ENCODE measurements at regions not wholly inside any gene's neighbourhood (a gene's known extent, or its start where the extent isn't known, plus 50 kb on each side); places are given as distances from the start of the nearest gene placed in this dataset.

- WGBS, 2 donors: 96 to 100% methylated on average over 2 of the region's 2 CpGs
- intact Hi-C loops (cut with DNase I): no loop called here
- H3K4me3 ChIP-seq (ENCODE audit: low read length in 2 of 2): no peak overlapping the region
- H3K9me3 ChIP-seq (ENCODE audit: control insufficient read depth, low read length): no peaks in the 10 kb centered on the region
- H3K27me3 ChIP-seq (ENCODE audit: control insufficient read depth in 1 of 2, insufficient read depth in 2 of 2, low read length in 1 of 2): no peaks in the 10 kb centered on the region
- ATAC-seq (ENCODE audit: low FRiP score) (no peak), DNase-seq (no peak)
- no peaks in the 10 kb centered on the region for H3K36me3 ChIP-seq (ENCODE audit: control insufficient read depth in 1 of 2, insufficient read depth in 2 of 2, low read length in 1 of 2)
- no peaks in the 10 kb centered on the region for H3K4me1 ChIP-seq (ENCODE audit: control insufficient read depth in 1 of 2, insufficient read depth in 2 of 2, low read length in 2 of 2)
- no peak overlapping the region for H3K27ac ChIP-seq (ENCODE audit: low read depth in 1 of 2, low read length in 2 of 2)
Observed at GRCh38 chr4:81712714-81713113, 241.0 kb upstream of the RASGEF1B start.

GRCh38 chr4:81704461-81704860, 232.8 kb upstream of the RASGEF1B start:
- 3 to 6% methylated on average over 2 of the region's 2 CpGs for WGBS, 2 donors
- Histone ChIP-seq H3K27ac (ENCODE audit: low read depth in 1 of 2, low read length in 2 of 2) (no peak overlapping the region), H3K4me1 (ENCODE audit: control insufficient read depth in 1 of 2, insufficient read depth in 2 of 2, low read length in 2 of 2) (peaks cover 2% of the 10 kb centered on the region in 2 donors), H3K36me3 (ENCODE audit: control insufficient read depth in 1 of 2, insufficient read depth in 2 of 2, low read length in 1 of 2) (no peaks in the 10 kb centered on the region), H3K27me3 (ENCODE audit: control insufficient read depth in 1 of 2, insufficient read depth in 2 of 2, low read length in 1 of 2) (no peaks in the 10 kb centered on the region), H3K4me3 (ENCODE audit: low read length in 2 of 2) (no peak overlapping the region), H3K9me3 (ENCODE audit: control insufficient read depth, low read length) (no peaks in the 10 kb centered on the region)
- DNase-seq (no peak), ATAC-seq (ENCODE audit: low FRiP score) (no peak)
- intact Hi-C loops (cut with DNase I): no loop called here

- intact Hi-C loops (cut with DNase I): no loop called here
- Histone ChIP-seq H3K9me3 (ENCODE audit: control insufficient read depth, low read length) (no peaks in the 10 kb centered on the region), H3K27ac (ENCODE audit: low read depth in 1 of 2, low read length in 2 of 2) (no peak overlapping the region), H3K4me1 (ENCODE audit: control insufficient read depth in 1 of 2, insufficient read depth in 2 of 2, low read length in 2 of 2) (peaks cover 2% of the 10 kb centered on the region in 2 donors), H3K27me3 (ENCODE audit: control insufficient read depth in 1 of 2, insufficient read depth in 2 of 2, low read length in 1 of 2) (no peaks in the 10 kb centered on the region), H3K4me3 (ENCODE audit: low read length in 2 of 2) (no peak overlapping the region), H3K36me3 (ENCODE audit: control insufficient read depth in 1 of 2, insufficient read depth in 2 of 2, low read length in 1 of 2) (no peaks in the 10 kb centered on the region)
- 81 to 87% methylated on average over 4 of the region's 4 CpGs for WGBS, 2 donors
- no peak for DNase-seq
- no peak for ATAC-seq (ENCODE audit: low FRiP score)
Observed at GRCh38 chr4:81700189-81700588, 228.5 kb upstream of the RASGEF1B start.

- no peaks in the 10 kb centered on the region for H3K36me3 ChIP-seq (ENCODE audit: control insufficient read depth in 1 of 2, insufficient read depth in 2 of 2, low read length in 1 of 2)
- H3K27ac ChIP-seq (ENCODE audit: low read depth in 1 of 2, low read length in 2 of 2): no peak overlapping the region
- no peaks in the 10 kb centered on the region for H3K27me3 ChIP-seq (ENCODE audit: control insufficient read depth in 1 of 2, insufficient read depth in 2 of 2, low read length in 1 of 2)
- 88% methylated on average over 6 of the region's 6 CpGs for WGBS, 2 donors
- no peak overlapping the region for H3K4me3 ChIP-seq (ENCODE audit: low read length in 2 of 2)
- peaks cover 0 to 2% of the 10 kb centered on the region in 2 donors for H3K4me1 ChIP-seq (ENCODE audit: control insufficient read depth in 1 of 2, insufficient read depth in 2 of 2, low read length in 2 of 2)
- ATAC-seq (ENCODE audit: low FRiP score): no peak
- intact Hi-C loops (cut with DNase I): no loop called here
- H3K9me3 ChIP-seq (ENCODE audit: control insufficient read depth, low read length): no peaks in the 10 kb centered on the region
- DNase-seq: no peak
Observed at GRCh38 chr4:81698538-81699296, 227.0 kb upstream of the RASGEF1B start.

- Histone ChIP-seq H3K27me3 (ENCODE audit: control insufficient read depth in 1 of 2, insufficient read depth in 2 of 2, low read length in 1 of 2) (no peaks in the 10 kb centered on the region), H3K9me3 (ENCODE audit: control insufficient read depth, low read length) (no peaks in the 10 kb centered on the region), H3K4me3 (ENCODE audit: low read length in 2 of 2) (no peak overlapping the region), H3K36me3 (ENCODE audit: control insufficient read depth in 1 of 2, insufficient read depth in 2 of 2, low read length in 1 of 2) (no peaks in the 10 kb centered on the region), H3K4me1 (ENCODE audit: control insufficient read depth in 1 of 2, insufficient read depth in 2 of 2, low read length in 2 of 2) (no peaks in the 10 kb centered on the region), H3K27ac (ENCODE audit: low read depth in 1 of 2, low read length in 2 of 2) (no peak overlapping the region)
- intact Hi-C loops (cut with DNase I): no loop called here
- 75 to 83% methylated on average over 5 of the region's 5 CpGs for WGBS, 2 donors
- ATAC-seq (ENCODE audit: low FRiP score): no peak
- no peak for DNase-seq
Observed at GRCh38 chr4:81694176-81694913, 222.6 kb upstream of the RASGEF1B start.

- Histone ChIP-seq H3K36me3 (ENCODE audit: control insufficient read depth in 1 of 2, insufficient read depth in 2 of 2, low read length in 1 of 2) (no peaks in the 10 kb centered on the region), H3K4me3 (ENCODE audit: low read length in 2 of 2) (no peak overlapping the region), H3K27ac (ENCODE audit: low read depth in 1 of 2, low read length in 2 of 2) (no peak overlapping the region), H3K9me3 (ENCODE audit: control insufficient read depth, low read length) (no peaks in the 10 kb centered on the region), H3K27me3 (ENCODE audit: control insufficient read depth in 1 of 2, insufficient read depth in 2 of 2, low read length in 1 of 2) (no peaks in the 10 kb centered on the region), H3K4me1 (ENCODE audit: control insufficient read depth in 1 of 2, insufficient read depth in 2 of 2, low read length in 2 of 2) (no peaks in the 10 kb centered on the region)
- intact Hi-C loops (cut with DNase I): no loop called here
- ATAC-seq (ENCODE audit: low FRiP score) (no peak), DNase-seq (no peak)
- WGBS, 2 donors: 90 to 93% methylated on average over 2 of the region's 2 CpGs
Observed at GRCh38 chr4:81690871-81691270, 219.2 kb upstream of the RASGEF1B start.

GRCh38 chr4:81688085-81688484, 216.4 kb upstream of the RASGEF1B start:
- Histone ChIP-seq H3K36me3 (ENCODE audit: control insufficient read depth in 1 of 2, insufficient read depth in 2 of 2, low read length in 1 of 2) (no peaks in the 10 kb centered on the region), H3K27ac (ENCODE audit: low read depth in 1 of 2, low read length in 2 of 2) (no peak overlapping the region), H3K4me1 (ENCODE audit: control insufficient read depth in 1 of 2, insufficient read depth in 2 of 2, low read length in 2 of 2) (peaks cover 0 to 2% of the 10 kb centered on the region in 2 donors), H3K9me3 (ENCODE audit: control insufficient read depth, low read length) (no peaks in the 10 kb centered on the region), H3K27me3 (ENCODE audit: control insufficient read depth in 1 of 2, insufficient read depth in 2 of 2, low read length in 1 of 2) (no peaks in the 10 kb centered on the region), H3K4me3 (ENCODE audit: low read length in 2 of 2) (no peak overlapping the region)
- DNase-seq (no peak), ATAC-seq (ENCODE audit: low FRiP score) (no peak)
- intact Hi-C loops (cut with DNase I): no loop called here
- 73 to 80% methylated on average over 4 of the region's 4 CpGs for WGBS, 2 donors

GRCh38 chr4:81687471-81687870, 215.8 kb upstream of the RASGEF1B start:
- Histone ChIP-seq H3K27ac (ENCODE audit: low read depth in 1 of 2, low read length in 2 of 2) (no peak overlapping the region), H3K36me3 (ENCODE audit: control insufficient read depth in 1 of 2, insufficient read depth in 2 of 2, low read length in 1 of 2) (no peaks in the 10 kb centered on the region), H3K4me1 (ENCODE audit: control insufficient read depth in 1 of 2, insufficient read depth in 2 of 2, low read length in 2 of 2) (peaks cover 0 to 2% of the 10 kb centered on the region in 2 donors), H3K27me3 (ENCODE audit: control insufficient read depth in 1 of 2, insufficient read depth in 2 of 2, low read length in 1 of 2) (no peaks in the 10 kb centered on the region), H3K9me3 (ENCODE audit: control insufficient read depth, low read length) (no peaks in the 10 kb centered on the region), H3K4me3 (ENCODE audit: low read length in 2 of 2) (no peak overlapping the region)
- 97 to 100% methylated on average over 1 of the region's 1 CpG for WGBS, 2 donors
- DNase-seq (no peak), ATAC-seq (ENCODE audit: low FRiP score) (no peak)
- intact Hi-C loops (cut with DNase I): no loop called here

- ATAC-seq (ENCODE audit: low FRiP score): no peak
- Histone ChIP-seq H3K9me3 (ENCODE audit: control insufficient read depth, low read length) (no peaks in the 10 kb centered on the region), H3K27ac (ENCODE audit: low read depth in 1 of 2, low read length in 2 of 2) (no peak overlapping the region), H3K36me3 (ENCODE audit: control insufficient read depth in 1 of 2, insufficient read depth in 2 of 2, low read length in 1 of 2) (no peaks in the 10 kb centered on the region), H3K4me1 (ENCODE audit: control insufficient read depth in 1 of 2, insufficient read depth in 2 of 2, low read length in 2 of 2) (peaks cover 0 to 2% of the 10 kb centered on the region in 2 donors), H3K27me3 (ENCODE audit: control insufficient read depth in 1 of 2, insufficient read depth in 2 of 2, low read length in 1 of 2) (no peaks in the 10 kb centered on the region), H3K4me3 (ENCODE audit: low read length in 2 of 2) (no peak overlapping the region)
- intact Hi-C loops (cut with DNase I): no loop called here
- 37 to 39% methylated on average over 2 of the region's 2 CpGs for WGBS, 2 donors
- DNase-seq: no peak
Observed at GRCh38 chr4:81685104-81685503, 213.4 kb upstream of the RASGEF1B start.

All from aorta (tissue), 5 donors.